ENCODE measurements at regions not wholly inside any gene's neighbourhood (a gene's known extent, or its start where the extent isn't known, plus 50 kb on each side); places are given as distances from the start of the nearest gene placed in this dataset.

DNA sequence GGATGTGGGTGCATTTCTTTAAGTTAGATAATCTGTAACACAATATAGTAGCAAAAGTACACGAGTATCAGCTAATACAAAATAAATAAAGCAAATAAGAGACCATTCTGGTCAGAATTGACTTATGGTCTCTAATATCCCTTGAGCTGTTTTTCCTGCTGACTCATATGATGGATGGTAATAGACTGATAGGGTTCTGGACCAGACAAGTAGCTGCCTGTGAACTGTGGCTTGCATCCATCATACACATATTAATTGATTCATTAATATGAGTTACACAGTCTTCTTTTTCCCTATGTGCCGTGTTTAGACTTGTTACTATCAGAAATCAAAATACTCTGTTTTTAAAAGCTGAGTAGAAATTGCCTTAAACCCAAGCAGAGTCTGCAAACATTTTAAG, 762.8 kb downstream of the GATA3 start:
- TF ChIP-seq, protein P1, sequence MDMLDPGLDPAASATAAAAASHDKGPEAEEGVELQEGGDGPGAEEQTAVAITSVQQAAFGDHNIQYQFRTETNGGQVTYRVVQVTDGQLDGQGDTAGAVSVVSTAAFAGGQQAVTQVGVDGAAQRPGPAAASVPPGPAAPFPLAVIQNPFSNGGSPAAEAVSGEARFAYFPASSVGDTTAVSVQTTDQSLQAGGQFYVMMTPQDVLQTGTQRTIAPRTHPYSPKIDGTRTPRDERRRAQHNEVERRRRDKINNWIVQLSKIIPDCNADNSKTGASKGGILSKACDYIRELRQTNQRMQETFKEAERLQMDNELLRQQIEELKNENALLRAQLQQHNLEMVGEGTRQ (IDR thresholded peaks at IDR 0.05), result no peak
- no peak for TF ChIP-seq REST (IDR thresholded peaks at IDR 0.05)
- TF ChIP-seq CTCF (IDR thresholded peaks at IDR 0.05), result no peak
- TF ChIP-seq POLR2A (IDR thresholded peaks at IDR 0.05; ENCODE audit: low read length), result no peak
- TF ChIP-seq, protein P2, sequence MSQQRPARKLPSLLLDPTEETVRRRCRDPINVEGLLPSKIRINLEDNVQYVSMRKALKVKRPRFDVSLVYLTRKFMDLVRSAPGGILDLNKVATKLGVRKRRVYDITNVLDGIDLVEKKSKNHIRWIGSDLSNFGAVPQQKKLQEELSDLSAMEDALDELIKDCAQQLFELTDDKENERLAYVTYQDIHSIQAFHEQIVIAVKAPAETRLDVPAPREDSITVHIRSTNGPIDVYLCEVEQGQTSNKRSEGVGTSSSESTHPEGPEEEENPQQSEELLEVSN (IDR thresholded peaks at IDR 0.05; ENCODE audit: borderline replicate concordance, low read depth), result no peak
- TF ChIP-seq CHD2 (IDR thresholded peaks at IDR 0.05; ENCODE audit: low read length, partially characterized antibody), result no peak
